ENCODE measurements at regions not wholly inside any gene's neighbourhood (a gene's known extent, or its start where the extent isn't known, plus 50 kb on each side); places are given as distances from the start of the nearest gene placed in this dataset.

DNA sequence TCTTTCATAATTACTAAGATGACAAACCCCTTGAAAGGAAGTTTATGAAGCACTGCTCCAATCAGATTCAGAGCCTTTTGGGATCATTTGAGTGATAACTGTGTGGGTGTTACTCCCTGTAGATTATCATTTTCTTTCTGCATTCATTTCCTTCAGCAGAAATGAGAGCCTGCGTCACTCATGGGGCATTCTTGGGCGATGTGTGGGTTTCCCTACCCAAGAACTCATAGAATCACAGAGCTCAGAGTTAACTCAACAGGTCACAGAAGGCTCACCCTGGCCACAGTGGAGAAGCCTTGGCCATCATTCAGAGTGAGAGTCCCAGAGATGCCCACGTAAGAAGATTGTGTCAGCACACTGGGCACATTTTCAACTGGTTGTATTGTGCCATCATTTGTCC, 401.9 kb downstream of the TLE4 start:
- TF ChIP-seq, protein P1, sequence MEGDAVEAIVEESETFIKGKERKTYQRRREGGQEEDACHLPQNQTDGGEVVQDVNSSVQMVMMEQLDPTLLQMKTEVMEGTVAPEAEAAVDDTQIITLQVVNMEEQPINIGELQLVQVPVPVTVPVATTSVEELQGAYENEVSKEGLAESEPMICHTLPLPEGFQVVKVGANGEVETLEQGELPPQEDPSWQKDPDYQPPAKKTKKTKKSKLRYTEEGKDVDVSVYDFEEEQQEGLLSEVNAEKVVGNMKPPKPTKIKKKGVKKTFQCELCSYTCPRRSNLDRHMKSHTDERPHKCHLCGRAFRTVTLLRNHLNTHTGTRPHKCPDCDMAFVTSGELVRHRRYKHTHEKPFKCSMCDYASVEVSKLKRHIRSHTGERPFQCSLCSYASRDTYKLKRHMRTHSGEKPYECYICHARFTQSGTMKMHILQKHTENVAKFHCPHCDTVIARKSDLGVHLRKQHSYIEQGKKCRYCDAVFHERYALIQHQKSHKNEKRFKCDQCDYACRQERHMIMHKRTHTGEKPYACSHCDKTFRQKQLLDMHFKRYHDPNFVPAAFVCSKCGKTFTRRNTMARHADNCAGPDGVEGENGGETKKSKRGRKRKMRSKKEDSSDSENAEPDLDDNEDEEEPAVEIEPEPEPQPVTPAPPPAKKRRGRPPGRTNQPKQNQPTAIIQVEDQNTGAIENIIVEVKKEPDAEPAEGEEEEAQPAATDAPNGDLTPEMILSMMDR (IDR thresholded peaks at IDR 0.05): no peak
- TF ChIP-seq POLR2AphosphoS5 (IDR thresholded peaks at IDR 0.05) (no peak), POLR2A (IDR thresholded peaks at IDR 0.05; ENCODE audit: low read depth) (no peak), EP300 (IDR thresholded peaks at IDR 0.05) (no peak)
